ENCODE measurements at regions not wholly inside any gene's neighbourhood (a gene's known extent, or its start where the extent isn't known, plus 50 kb on each side); places are given as distances from the start of the nearest gene placed in this dataset.

DNA sequence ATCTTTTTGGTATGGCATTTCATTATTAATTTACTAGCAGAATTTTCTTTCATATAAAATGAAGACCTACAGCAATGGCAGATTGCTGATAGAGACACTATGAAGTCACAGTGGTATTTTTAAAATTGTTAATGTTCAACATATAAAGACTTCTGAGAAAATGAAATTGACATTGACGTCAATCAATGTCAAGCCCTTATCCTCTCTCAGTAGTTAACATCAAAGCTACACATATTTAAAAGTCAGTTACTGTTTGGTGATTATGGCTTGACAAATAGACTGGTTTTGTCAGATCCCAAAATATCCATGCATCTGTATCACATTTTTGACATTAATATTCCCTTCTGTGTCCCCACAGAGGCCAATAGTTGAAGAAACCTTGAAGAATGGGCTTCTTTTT, 1069.1 kb upstream of the SEL1L start:
- no peak for DNase-seq (ENCODE audit: low spot score in 2 of 2)
- TF ChIP-seq, protein P1, sequence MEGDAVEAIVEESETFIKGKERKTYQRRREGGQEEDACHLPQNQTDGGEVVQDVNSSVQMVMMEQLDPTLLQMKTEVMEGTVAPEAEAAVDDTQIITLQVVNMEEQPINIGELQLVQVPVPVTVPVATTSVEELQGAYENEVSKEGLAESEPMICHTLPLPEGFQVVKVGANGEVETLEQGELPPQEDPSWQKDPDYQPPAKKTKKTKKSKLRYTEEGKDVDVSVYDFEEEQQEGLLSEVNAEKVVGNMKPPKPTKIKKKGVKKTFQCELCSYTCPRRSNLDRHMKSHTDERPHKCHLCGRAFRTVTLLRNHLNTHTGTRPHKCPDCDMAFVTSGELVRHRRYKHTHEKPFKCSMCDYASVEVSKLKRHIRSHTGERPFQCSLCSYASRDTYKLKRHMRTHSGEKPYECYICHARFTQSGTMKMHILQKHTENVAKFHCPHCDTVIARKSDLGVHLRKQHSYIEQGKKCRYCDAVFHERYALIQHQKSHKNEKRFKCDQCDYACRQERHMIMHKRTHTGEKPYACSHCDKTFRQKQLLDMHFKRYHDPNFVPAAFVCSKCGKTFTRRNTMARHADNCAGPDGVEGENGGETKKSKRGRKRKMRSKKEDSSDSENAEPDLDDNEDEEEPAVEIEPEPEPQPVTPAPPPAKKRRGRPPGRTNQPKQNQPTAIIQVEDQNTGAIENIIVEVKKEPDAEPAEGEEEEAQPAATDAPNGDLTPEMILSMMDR (IDR thresholded peaks at IDR 0.05) = no peak
- TF ChIP-seq EP300 (IDR thresholded peaks at IDR 0.05) (no peak), POLR2AphosphoS5 (IDR thresholded peaks at IDR 0.05) (no peak), POLR2A (IDR thresholded peaks at IDR 0.05) (no peak)
- H3K4me1 ChIP-seq = no peaks in the 10 kb centered on the region
- WGBS = 81% methylated on average over 1 of the region's 1 CpG
- no peaks in the 10 kb centered on the region for H3K9me3 ChIP-seq
- no peak overlapping the region for H3K27ac ChIP-seq
- no peak overlapping the region for H3K4me3 ChIP-seq
- no peaks in the 10 kb centered on the region for H3K27me3 ChIP-seq
- H3K36me3 ChIP-seq = no peaks in the 10 kb centered on the region

DNA sequence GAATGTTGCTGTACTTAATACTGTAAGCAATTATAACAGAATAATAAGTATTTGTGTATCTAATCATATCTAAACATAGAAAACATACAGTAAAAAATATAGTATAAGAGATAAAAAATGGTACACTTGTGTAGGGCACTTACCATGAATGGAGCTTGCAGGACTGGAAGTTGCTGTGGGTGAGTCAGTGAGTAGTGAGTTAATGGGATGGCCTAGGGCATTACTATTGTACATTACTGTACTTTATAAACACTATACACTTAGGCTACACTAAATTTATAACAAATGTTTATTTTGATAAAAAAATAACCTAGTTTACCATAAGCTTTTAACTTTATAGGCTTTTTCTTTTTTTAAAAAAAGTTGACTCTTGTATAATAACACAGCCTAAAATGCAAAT, 1071.2 kb upstream of the SEL1L start:
- Histone ChIP-seq H3K9me3 (no peaks in the 10 kb centered on the region), H3K36me3 (no peaks in the 10 kb centered on the region), H3K27me3 (no peaks in the 10 kb centered on the region), H3K4me1 (no peaks in the 10 kb centered on the region), H3K4me3 (no peak overlapping the region), H3K27ac (no peak overlapping the region)
- TF ChIP-seq EP300 (IDR thresholded peaks at IDR 0.05) (no peak), POLR2A (IDR thresholded peaks at IDR 0.05) (no peak), POLR2AphosphoS5 (IDR thresholded peaks at IDR 0.05) (no peak)
- TF ChIP-seq, protein P1 (IDR thresholded peaks at IDR 0.05) = no peak
- DNase-seq (ENCODE audit: low spot score in 2 of 2) = no peak

DNA sequence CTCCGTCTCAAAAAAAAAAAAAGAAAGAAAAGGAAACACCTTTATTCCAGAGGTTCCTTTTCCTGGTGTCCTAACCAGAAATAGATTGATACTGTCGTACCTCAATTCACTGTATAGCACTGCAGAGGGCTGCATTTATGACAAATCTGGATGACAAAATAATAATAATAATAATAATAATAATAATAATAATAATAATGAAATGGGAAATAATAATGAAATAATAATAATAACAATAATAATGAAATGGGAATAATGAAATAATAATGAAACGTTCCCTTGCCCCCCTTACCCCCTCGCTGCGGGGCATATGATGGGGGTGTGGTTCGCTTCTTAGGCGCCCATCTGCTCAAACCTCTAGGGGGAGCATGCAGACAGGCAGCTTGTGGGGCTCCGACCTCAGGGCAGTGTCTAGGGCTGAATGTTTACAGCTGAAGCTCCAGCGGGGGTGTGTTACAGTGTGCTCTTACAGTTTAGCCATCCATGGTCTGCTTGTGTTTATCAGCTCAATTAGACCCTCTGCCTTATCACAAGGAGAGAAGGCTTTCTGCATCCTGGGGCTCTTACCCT, 1088.3 kb upstream of the SEL1L start:
- DNase-seq (ENCODE audit: low spot score in 2 of 2) = no peak
- 85% methylated on average over 9 of the region's 9 CpGs for WGBS
- Histone ChIP-seq H3K36me3 (no peaks in the 10 kb centered on the region), H3K4me1 (peaks cover 3% of the 10 kb centered on the region), H3K27ac (no peak overlapping the region), H3K9me3 (no peaks in the 10 kb centered on the region), H3K4me3 (no peak overlapping the region), H3K27me3 (no peaks in the 10 kb centered on the region)
- no peak for TF ChIP-seq POLR2A (IDR thresholded peaks at IDR 0.05)
- no peak for TF ChIP-seq EP300 (IDR thresholded peaks at IDR 0.05)
- TF ChIP-seq, protein P1 (IDR thresholded peaks at IDR 0.05) = no peak
- no peak for TF ChIP-seq POLR2AphosphoS5 (IDR thresholded peaks at IDR 0.05)

DNA sequence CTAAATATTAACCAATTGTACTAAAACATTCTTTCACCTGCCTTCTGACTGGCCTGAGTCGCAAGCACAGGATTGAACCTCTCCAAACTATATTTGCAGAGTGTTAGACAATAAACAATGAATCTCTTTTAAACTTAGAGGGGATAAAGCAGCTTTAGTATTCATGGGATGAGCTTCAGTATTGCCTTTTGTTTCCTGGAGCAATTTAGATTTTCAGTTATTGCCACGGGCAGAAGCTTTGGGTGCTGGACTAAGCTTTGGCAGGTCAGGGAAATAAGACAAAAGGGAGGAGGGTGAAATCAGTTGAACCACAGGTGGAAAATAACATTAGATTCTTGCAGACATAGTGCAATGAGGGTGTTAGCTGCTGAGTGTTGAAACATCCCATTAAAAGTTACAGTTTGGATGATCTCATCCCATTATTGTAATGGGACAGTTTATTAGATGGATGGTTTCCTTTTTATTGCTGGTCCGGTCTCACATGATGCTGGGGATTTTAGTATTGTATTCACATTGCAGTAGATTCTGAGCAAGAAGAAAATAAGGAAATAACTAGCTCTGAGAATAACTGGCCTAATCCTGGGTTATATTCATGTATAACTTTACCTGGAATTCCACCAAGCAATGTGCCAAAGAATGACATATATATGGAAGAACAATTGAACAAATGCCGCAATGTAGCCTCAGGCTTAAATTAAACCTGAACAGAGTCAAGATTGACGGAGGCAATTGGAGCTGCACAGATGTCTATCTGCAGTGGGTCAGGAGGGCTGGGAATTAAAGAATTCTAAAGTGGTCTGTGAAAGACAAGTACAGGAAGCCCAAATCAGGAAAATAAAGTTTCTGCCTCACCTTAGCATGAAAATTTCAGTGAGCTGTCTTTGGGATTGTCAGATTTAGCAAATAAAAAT, 1092.8 kb upstream of the SEL1L start:
- H3K4me1 ChIP-seq = peaks cover 3% of the 10 kb centered on the region
- no peaks in the 10 kb centered on the region for H3K36me3 ChIP-seq
- 51% methylated on average over 5 of the region's 5 CpGs for WGBS
- TF ChIP-seq POLR2AphosphoS5 (IDR thresholded peaks at IDR 0.05) (no peak), POLR2A (IDR thresholded peaks at IDR 0.05) (no peak), EP300 (IDR thresholded peaks at IDR 0.05) (no peak)
- TF ChIP-seq, protein P1 (IDR thresholded peaks at IDR 0.05) = no peak
- H3K4me3 ChIP-seq = no peak overlapping the region
- H3K27me3 ChIP-seq = no peaks in the 10 kb centered on the region
- H3K27ac ChIP-seq = no peak overlapping the region
- DNase-seq (ENCODE audit: low spot score in 2 of 2) = no peak
- H3K9me3 ChIP-seq = no peaks in the 10 kb centered on the region

DNA sequence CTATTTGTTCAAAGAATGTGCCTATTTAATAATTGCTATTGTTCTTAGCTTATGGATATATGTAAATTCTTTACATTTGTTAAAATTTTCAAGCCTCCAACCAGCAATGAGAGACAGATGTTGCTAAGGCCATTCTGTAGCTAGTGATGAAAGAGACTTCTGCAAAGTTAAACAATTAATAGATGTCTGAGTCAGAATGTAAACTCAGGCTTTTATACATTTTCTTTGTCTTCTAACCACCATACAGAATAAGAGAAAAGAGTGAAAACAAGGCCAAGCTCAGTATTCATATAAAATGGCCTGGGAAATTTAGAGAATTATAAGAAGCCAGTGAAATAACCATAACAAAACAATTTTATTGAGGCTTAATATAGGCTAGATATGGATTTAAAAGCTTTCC, 1102.3 kb upstream of the SEL1L start:
- no peak for DNase-seq (ENCODE audit: low spot score in 2 of 2)
- Histone ChIP-seq H3K4me3 (no peak overlapping the region), H3K4me1 (no peaks in the 10 kb centered on the region), H3K36me3 (no peaks in the 10 kb centered on the region), H3K9me3 (no peaks in the 10 kb centered on the region), H3K27ac (no peak overlapping the region), H3K27me3 (no peaks in the 10 kb centered on the region)
- no peak for TF ChIP-seq POLR2A (IDR thresholded peaks at IDR 0.05)
- TF ChIP-seq POLR2AphosphoS5 (IDR thresholded peaks at IDR 0.05) = no peak
- TF ChIP-seq, protein P1 (IDR thresholded peaks at IDR 0.05) = no peak
- TF ChIP-seq EP300 (IDR thresholded peaks at IDR 0.05) = no peak
